ENCODE measurements at regions not wholly inside any gene's neighbourhood (a gene's known extent, or its start where the extent isn't known, plus 50 kb on each side); places are given as distances from the start of the nearest gene placed in this dataset.
"Not testable (repeated sequence)": the region's sequence is repeated elsewhere in the genome, so short reads cannot be mapped to it uniquely, and the experiment has no call there.

GRCh38 chr14:29982171-29982570 lies 54.5 kb upstream of the PRKD1 start:
- Histone ChIP-seq H3F3A (ENCODE audit: low read depth) (no peaks in the 10 kb centered on the region), H3K9ac (no peak overlapping the region), H3K79me2 (ENCODE audit: low read depth) (no peaks in the 10 kb centered on the region), H4K20me1 (ENCODE audit: low read depth) (no peaks in the 10 kb centered on the region), H3K27me3 (no peaks in the 10 kb centered on the region), H3K36me3 (no peaks in the 10 kb centered on the region), H3K4me2 (no peak overlapping the region), H3K4me1 (no peaks in the 10 kb centered on the region), H3K27ac (no peak overlapping the region), H3K4me3 (no peak overlapping the region), H3K9me3 (ENCODE audit: low read depth) (no peaks in the 10 kb centered on the region), H2AFZ (replicated peaks) (no peak overlapping the region)
- H3K36me3 Mint-ChIP-seq = no peaks in the 10 kb centered on the region
- H3K9me3 Mint-ChIP-seq = peaks cover under 1% of the 10 kb centered on the region
- no peaks in the 10 kb centered on the region for H3K27me3 Mint-ChIP-seq (ENCODE audit: insufficient read depth, low read depth)
- TF ChIP-seq EZH2 (IDR thresholded peaks at IDR 0.05) = no peak
- no peak for TF ChIP-seq EZH2phosphoT487 (IDR thresholded peaks at IDR 0.05)
- TF ChIP-seq CTCF (IDR thresholded peaks at IDR 0.05) = no peak
- no peaks in the 10 kb centered on the region for H3K4me1 Mint-ChIP-seq
- H3K4me3 Mint-ChIP-seq = no peak overlapping the region
- H3K27ac Mint-ChIP-seq = no peak overlapping the region
- DNase-seq (ENCODE audit: low spot score) = no peak

- Histone ChIP-seq H3K9ac (no peak overlapping the region), H3K9me3 (ENCODE audit: low read depth) (no peaks in the 10 kb centered on the region), H3K4me3 (no peak overlapping the region), H3K27me3 (no peaks in the 10 kb centered on the region), H3K27ac (no peak overlapping the region), H4K20me1 (ENCODE audit: low read depth) (no peaks in the 10 kb centered on the region), H3K79me2 (ENCODE audit: low read depth) (no peaks in the 10 kb centered on the region), H2AFZ (replicated peaks) (no peak overlapping the region), H3K4me2 (no peak overlapping the region), H3K36me3 (no peaks in the 10 kb centered on the region), H3K4me1 (no peaks in the 10 kb centered on the region), H3F3A (ENCODE audit: low read depth) (no peaks in the 10 kb centered on the region)
- no peaks in the 10 kb centered on the region for H3K27me3 Mint-ChIP-seq (ENCODE audit: insufficient read depth, low read depth)
- TF ChIP-seq CTCF (IDR thresholded peaks at IDR 0.05) (no peak), EZH2 (IDR thresholded peaks at IDR 0.05) (no peak), EZH2phosphoT487 (IDR thresholded peaks at IDR 0.05) (no peak)
- no peak for DNase-seq (ENCODE audit: low spot score)
- no peaks in the 10 kb centered on the region for H3K9me3 Mint-ChIP-seq
- H3K36me3 Mint-ChIP-seq = no peaks in the 10 kb centered on the region
- no peak overlapping the region for H3K4me3 Mint-ChIP-seq
- H3K27ac Mint-ChIP-seq = no peak overlapping the region
- no peaks in the 10 kb centered on the region for H3K4me1 Mint-ChIP-seq
Observed at GRCh38 chr14:29982993-29983392, 55.3 kb upstream of the PRKD1 start.

- not testable (repeated sequence) for H3F3A ChIP-seq (ENCODE audit: low read depth); H3K27ac ChIP-seq; DNase-seq (ENCODE audit: low spot score); H3K4me3 Mint-ChIP-seq; H3K9me3 Mint-ChIP-seq; H3K4me3 ChIP-seq; H3K4me1 ChIP-seq; H3K79me2 ChIP-seq (ENCODE audit: low read depth); H3K9me3 ChIP-seq (ENCODE audit: low read depth); H3K9ac ChIP-seq; H3K27ac Mint-ChIP-seq; H3K36me3 ChIP-seq; H3K36me3 Mint-ChIP-seq; H3K27me3 Mint-ChIP-seq (ENCODE audit: insufficient read depth, low read depth); H3K4me2 ChIP-seq; H2AFZ ChIP-seq (replicated peaks); H4K20me1 ChIP-seq (ENCODE audit: low read depth); H3K27me3 ChIP-seq; H3K4me1 Mint-ChIP-seq
Observed at GRCh38 chr14:29990344-29990857, 62.8 kb upstream of the PRKD1 start.

GRCh38 chr14:29990993-29991392 lies 63.3 kb upstream of the PRKD1 start:
- no peaks in the 10 kb centered on the region for H3F3A ChIP-seq (ENCODE audit: low read depth)
- H2AFZ ChIP-seq (replicated peaks) = no peak overlapping the region
- H3K4me2 ChIP-seq = no peak overlapping the region
- no peaks in the 10 kb centered on the region for H3K36me3 ChIP-seq
- H3K9me3 Mint-ChIP-seq = no peaks in the 10 kb centered on the region
- no peaks in the 10 kb centered on the region for H3K27me3 Mint-ChIP-seq (ENCODE audit: insufficient read depth, low read depth)
- H3K9me3 ChIP-seq (ENCODE audit: low read depth) = no peaks in the 10 kb centered on the region
- H3K27ac Mint-ChIP-seq = no peak overlapping the region
- no peaks in the 10 kb centered on the region for H3K36me3 Mint-ChIP-seq
- H4K20me1 ChIP-seq (ENCODE audit: low read depth) = no peaks in the 10 kb centered on the region
- H3K4me3 Mint-ChIP-seq = no peak overlapping the region
- no peaks in the 10 kb centered on the region for H3K4me1 Mint-ChIP-seq
- no peaks in the 10 kb centered on the region for H3K79me2 ChIP-seq (ENCODE audit: low read depth)
- H3K4me1 ChIP-seq = no peaks in the 10 kb centered on the region
- no peak overlapping the region for H3K27ac ChIP-seq
- H3K27me3 ChIP-seq = no peaks in the 10 kb centered on the region
- H3K4me3 ChIP-seq = no peak overlapping the region
- TF ChIP-seq EZH2phosphoT487 (IDR thresholded peaks at IDR 0.05) (no peak), EZH2 (IDR thresholded peaks at IDR 0.05) (no peak), CTCF (IDR thresholded peaks at IDR 0.05) (no peak)
- DNase-seq (ENCODE audit: low spot score) = no peak
- H3K9ac ChIP-seq = no peak overlapping the region

Data from neural progenitor cell (in vitro differentiated cells).